PC-3 (cell line): ENCODE measurements at regions not wholly inside any gene's neighbourhood (a gene's known extent, or its start where the extent isn't known, plus 50 kb on each side); places are given as distances from the start of the nearest gene placed in this dataset.

ENCODE experiments used
- CTCF ChIP-seq: fragments of 300-600 bp; sonication (generic); conservative IDR thresholded peaks from 2 replicates; pipeline ENCODE4 v1.5.1; 2017; ENCODE audit warnings: antibody characterized with exemption, low read depth, mild to moderate bottlenecking, low read length
- EZH2 ChIP-seq: fragments of 300-600 bp; sonication (generic); IDR thresholded peaks from one replicate; pipeline ENCODE4 v1.6.1; 2017; ENCODE audit warnings: antibody characterized with exemption, mild to moderate bottlenecking, low read length; ENCODE audit not compliant: unreplicated experiment
- EZH2phosphoT487 ChIP-seq: fragments of 300-600 bp; sonication (generic); IDR thresholded peaks from 2 replicates; pipeline ENCODE4 v1.6.1; 2018; ENCODE audit warnings: mild to moderate bottlenecking, antibody characterized with exemption, low read length, borderline replicate concordance

- TF ChIP-seq EZH2phosphoT487, result no peak
- no peak for TF ChIP-seq CTCF
- no peak for TF ChIP-seq EZH2
These were observed 135.6 kb upstream of the KYNU start for GRCh38 chr2:142741764-142742269.
